MM.1S (cell line): ENCODE measurements at regions not wholly inside any gene's neighbourhood (a gene's known extent, or its start where the extent isn't known, plus 50 kb on each side); places are given as distances from the start of the nearest gene placed in this dataset.

Experiments used
- DNase-seq: peaks from one replicate; pipeline ENCODE4 v3.0.0-alpha.2; 2015
- H2AFZ ChIP-seq: fragments of 300-600 bp; sonication (generic); 2 replicates; pipeline ENCODE4 v1.6.0; 2016; ENCODE audit warnings: antibody characterized with exemption, low read length
- H3F3A ChIP-seq: fragments of 300-600 bp; sonication (generic); 2 replicates; pipeline ENCODE4 v1.6.1; 2016; ENCODE audit warnings: mild to moderate bottlenecking, antibody characterized with exemption, low read length, moderate library complexity, mixed read lengths; ENCODE audit not compliant: insufficient read depth
- H3K27ac ChIP-seq: fragments of 300-600 bp; sonication (generic); 2 replicates; pipeline ENCODE4 v1.5.1; 2016; ENCODE audit warnings: mild to moderate bottlenecking, low read length
- H3K27me3 ChIP-seq: fragments of 300-600 bp; sonication (generic); replicated peaks from 2 replicates; pipeline ENCODE4 v1.6.0; 2016; ENCODE audit warnings: low read length; ENCODE audit not compliant: insufficient read depth
- H3K36me3 ChIP-seq: fragments of 300-600 bp; sonication (generic); replicated peaks from 2 replicates; pipeline ENCODE4 v1.6.1; 2016; ENCODE audit warnings: mild to moderate bottlenecking, low read length, mixed read lengths; ENCODE audit not compliant: insufficient read depth
- H3K4me1 ChIP-seq: fragments of 300-600 bp; sonication (generic); 2 replicates; pipeline ENCODE4 v1.6.1; 2016; ENCODE audit warnings: low read length, mixed read lengths
- H3K4me2 ChIP-seq: fragments of 300-600 bp; sonication (generic); 2 replicates; pipeline ENCODE4 v1.6.0; 2016; ENCODE audit warnings: low read depth, low read length
- H3K4me3 ChIP-seq: fragments of 300-600 bp; sonication (generic); 2 replicates; pipeline ENCODE4 v1.5.1; 2016; ENCODE audit warnings: low read length, mixed read lengths
- H3K79me2 ChIP-seq: fragments of 300-600 bp; sonication (generic); 2 replicates; pipeline ENCODE4 v1.6.1; 2016; ENCODE audit warnings: mixed run types, low read length, mixed read lengths
- H3K9ac ChIP-seq: fragments of 300-600 bp; sonication (generic); 2 replicates; pipeline ENCODE4 v1.6.1; 2016; ENCODE audit warnings: low read length, mixed read lengths
- H3K9me2 ChIP-seq: fragments of 300-600 bp; sonication (generic); replicated peaks from 2 replicates; pipeline ENCODE4 v1.6.1; 2016; ENCODE audit warnings: mild to moderate bottlenecking, low read length, mixed read lengths; ENCODE audit not compliant: insufficient read depth
- H3K9me3 ChIP-seq: fragments of 300-600 bp; sonication (generic); replicated peaks from 2 replicates; pipeline ENCODE4 v1.6.1; 2016; ENCODE audit warnings: mild to moderate bottlenecking, low read length, mixed read lengths; ENCODE audit not compliant: insufficient read depth
- H4K20me1 ChIP-seq: fragments of 300-600 bp; sonication (generic); 2 replicates; pipeline ENCODE4 v1.6.1; 2016; ENCODE audit warnings: mild to moderate bottlenecking, low read length, moderate library complexity, mixed read lengths; ENCODE audit not compliant: insufficient read depth
- CTCF ChIP-seq: fragments of 300-600 bp; sonication (generic); IDR thresholded peaks from 2 replicates; pipeline ENCODE4 v1.5.1; 2016; ENCODE audit warnings: antibody characterized with exemption, low read length, mixed read lengths
- EZH2 ChIP-seq: fragments of 300-600 bp; sonication (generic); optimal IDR thresholded peaks from 2 replicates; pipeline ENCODE3; 2017; ENCODE audit warnings: low read depth, mild to moderate bottlenecking, antibody characterized with exemption, low read length, mixed read lengths
- EZH2phosphoT487 ChIP-seq: fragments of 300-600 bp; sonication (generic); IDR thresholded peaks from 2 replicates; pipeline ENCODE4 v1.6.1; 2018; ENCODE audit warnings: antibody characterized with exemption, low read length

DNA sequence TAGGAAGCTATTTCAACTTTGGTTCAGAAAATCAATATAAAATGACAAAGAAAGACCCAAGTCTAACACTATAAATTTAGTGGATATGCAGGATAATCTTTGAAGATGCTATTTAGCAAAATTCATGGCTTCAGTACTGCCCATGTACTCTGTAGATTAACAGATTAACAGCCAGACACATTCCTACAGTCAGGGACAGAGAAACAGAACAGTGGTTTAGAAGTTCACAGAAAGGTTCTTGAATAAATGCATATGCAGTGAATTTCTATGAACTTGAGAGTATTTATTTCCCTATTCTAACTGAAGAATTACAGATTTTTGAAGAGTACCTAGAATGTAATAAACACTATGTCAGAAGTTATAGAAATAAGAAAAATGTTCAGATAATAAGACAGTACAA lies 222.8 kb downstream of the KLF12 start:
- Histone ChIP-seq H3K27me3 (no peaks in the 10 kb centered on the region), H3K4me2 (no peak overlapping the region), H2AFZ (no peak overlapping the region), H3K9ac (no peak overlapping the region), H3K9me2 (no peaks in the 10 kb centered on the region), H3K4me1 (no peaks in the 10 kb centered on the region), H4K20me1 (no peaks in the 10 kb centered on the region), H3K27ac (no peak overlapping the region), H3K4me3 (no peak overlapping the region), H3K36me3 (no peaks in the 10 kb centered on the region), H3F3A (no peaks in the 10 kb centered on the region), H3K79me2 (no peaks in the 10 kb centered on the region), H3K9me3 (no peaks in the 10 kb centered on the region)
- TF ChIP-seq CTCF, result no peak
- no peak for TF ChIP-seq EZH2
- TF ChIP-seq EZH2phosphoT487, result no peak
- DNase-seq, result no peak

DNA sequence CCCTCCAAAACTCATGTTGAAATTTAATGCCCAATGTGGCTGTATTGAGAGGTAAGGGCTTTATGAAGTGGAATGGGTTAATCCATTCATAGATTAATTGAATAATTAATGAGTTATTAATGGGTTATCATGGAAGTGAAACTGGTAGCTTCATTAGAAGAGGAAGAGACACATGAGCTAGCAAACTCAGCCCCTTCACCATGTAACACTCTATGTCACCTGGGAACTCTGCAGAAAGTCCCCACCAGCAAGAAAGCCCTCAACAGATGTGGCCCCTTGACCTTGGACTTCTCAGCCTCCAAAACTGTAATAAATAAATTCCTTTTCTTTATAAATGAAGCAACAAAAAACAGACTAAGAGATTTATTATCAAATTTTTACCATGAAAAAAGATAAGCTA lies 223.5 kb downstream of the KLF12 start:
- Histone ChIP-seq H3K4me1 (no peaks in the 10 kb centered on the region), H3K79me2 (no peaks in the 10 kb centered on the region), H4K20me1 (no peaks in the 10 kb centered on the region), H3K36me3 (no peaks in the 10 kb centered on the region), H3K9ac (no peak overlapping the region), H3K4me2 (no peak overlapping the region), H3K9me3 (no peaks in the 10 kb centered on the region), H3F3A (no peaks in the 10 kb centered on the region), H3K27me3 (no peaks in the 10 kb centered on the region), H3K4me3 (no peak overlapping the region), H2AFZ (no peak overlapping the region), H3K27ac (no peak overlapping the region), H3K9me2 (no peaks in the 10 kb centered on the region)
- DNase-seq, result no peak
- TF ChIP-seq EZH2phosphoT487 (no peak), EZH2 (no peak), CTCF (no peak)

DNA sequence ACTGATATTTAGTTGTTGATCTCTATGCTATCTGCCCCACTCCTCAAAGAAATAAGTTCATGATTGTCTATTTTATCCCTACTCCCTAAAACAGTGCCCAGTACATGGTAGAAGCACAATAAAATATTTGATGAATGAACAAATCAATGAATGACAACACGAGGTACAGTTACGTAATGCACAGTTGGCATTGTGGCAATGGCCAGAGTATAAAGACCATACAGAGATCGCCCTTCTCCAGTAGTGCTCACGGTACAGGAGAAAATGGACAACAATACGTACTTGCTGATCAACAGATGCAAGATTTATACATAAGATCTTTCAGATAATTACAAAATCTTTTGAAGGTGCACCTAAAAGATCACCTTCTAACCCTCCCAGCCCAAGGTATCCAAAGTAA lies 225.4 kb downstream of the KLF12 start:
- TF ChIP-seq EZH2, result no peak
- no peak for TF ChIP-seq EZH2phosphoT487
- no peaks in the 10 kb centered on the region for H3K4me1 ChIP-seq
- no peak overlapping the region for H2AFZ ChIP-seq
- no peaks in the 10 kb centered on the region for H3K27me3 ChIP-seq
- H3K4me3 ChIP-seq, result no peak overlapping the region
- H3K27ac ChIP-seq, result no peak overlapping the region
- no peak for DNase-seq
- no peak overlapping the region for H3K9ac ChIP-seq
- H3K36me3 ChIP-seq, result no peaks in the 10 kb centered on the region
- H3K9me3 ChIP-seq, result no peaks in the 10 kb centered on the region
- H3F3A ChIP-seq, result no peaks in the 10 kb centered on the region
- no peaks in the 10 kb centered on the region for H3K79me2 ChIP-seq
- no peaks in the 10 kb centered on the region for H3K9me2 ChIP-seq
- H3K4me2 ChIP-seq, result no peak overlapping the region
- H4K20me1 ChIP-seq, result no peaks in the 10 kb centered on the region

DNA sequence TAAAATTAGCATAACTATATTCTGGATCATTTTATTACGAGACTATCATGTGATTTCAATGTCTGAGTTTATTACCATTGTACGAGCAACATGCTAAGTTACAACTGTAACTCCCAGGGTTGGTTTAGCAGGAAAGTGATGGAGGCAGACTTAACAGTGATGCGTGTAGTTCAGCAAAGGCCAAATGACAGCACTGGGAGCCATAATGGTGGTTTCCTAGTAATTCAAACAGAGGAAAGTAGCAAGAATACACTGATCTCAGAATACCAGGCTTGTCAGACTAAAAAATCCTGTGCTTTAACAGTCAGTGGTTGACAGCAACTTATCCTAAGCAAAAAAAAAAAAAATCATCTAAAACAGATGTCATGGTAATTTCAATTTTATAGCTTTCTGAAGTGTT lies 229.6 kb downstream of the KLF12 start:
- TF ChIP-seq EZH2 (no peak), CTCF (no peak), EZH2phosphoT487 (no peak)
- Histone ChIP-seq H3K9ac (no peak overlapping the region), H3K36me3 (no peaks in the 10 kb centered on the region), H3K4me1 (no peaks in the 10 kb centered on the region), H3K4me3 (no peak overlapping the region), H4K20me1 (no peaks in the 10 kb centered on the region), H3K4me2 (no peak overlapping the region), H3K27ac (no peak overlapping the region), H3F3A (no peaks in the 10 kb centered on the region), H3K79me2 (no peaks in the 10 kb centered on the region), H3K9me3 (no peaks in the 10 kb centered on the region), H3K9me2 (no peaks in the 10 kb centered on the region; the same call in 1 of the 2 replicates), H2AFZ (no peak overlapping the region), H3K27me3 (no peaks in the 10 kb centered on the region)
- DNase-seq, result no peak
